OCI-LY7 (cell line): ENCODE measurements at regions not wholly inside any gene's neighbourhood (a gene's known extent, or its start where the extent isn't known, plus 50 kb on each side); places are given as distances from the start of the nearest gene placed in this dataset.

Source experiments
- BruUV-seq: library from RNA; stranded (reverse); fragments of 400-500 nt; replicated peaks from 2 replicates; lab custom pipeline; 2021; lab: Mats Ljungman, UMichigan
- CTCF ChIA-PET: fragments of 300-600 bp; sonication (Branson Sonifier 250); formaldehyde crosslinking; loops from one replicate; lab custom pipeline; 2022; ENCODE audit warnings: antibody characterized with exemption; ENCODE audit not compliant: unreplicated experiment; lab: Charles Lee
- POLR2A ChIA-PET: fragments of 300-600 bp; sonication (Branson Sonifier 250); formaldehyde crosslinking; loops from one replicate; lab custom pipeline; 2022; ENCODE audit warnings: antibody characterized with exemption; lab: Charles Lee
- DNase-seq: peaks from one replicate; pipeline ENCODE4 v3.0.0-alpha.2; 2015; ENCODE audit warnings: low spot score
- H2AFZ ChIP-seq: fragments of 200-600 bp; sonication (generic), shearing (Covaris generic); 2 replicates; pipeline ENCODE4 v1.6.1; 2014; ENCODE audit warnings: mild to moderate bottlenecking, antibody characterized with exemption, low read length, moderate library complexity
- H3K27ac ChIP-seq: fragments of 200-600 bp; sonication (generic); 2 replicates; pipeline ENCODE4 v1.5.1; 2014; ENCODE audit warnings: mixed run types, low read depth, mild to moderate bottlenecking, moderate library complexity, low read length, inconsistent platforms; ENCODE audit not compliant: poor library complexity, severe bottlenecking
- H3K36me3 ChIP-seq: fragments of 200-600 bp; sonication (generic); 2 replicates; pipeline ENCODE4 v1.6.1; 2014; ENCODE audit warnings: mild to moderate bottlenecking, antibody characterized with exemption, low read length, moderate library complexity, mixed read lengths; ENCODE audit not compliant: insufficient read depth
- H3K4me1 ChIP-seq: fragments of 200-600 bp; sonication (generic); 2 replicates; pipeline ENCODE4 v1.5.1; 2014; ENCODE audit warnings: mild to moderate bottlenecking, low read length; ENCODE audit not compliant: insufficient read depth, poor library complexity, severe bottlenecking
- H3K4me2 ChIP-seq: fragments of 200-600 bp; sonication (generic); 2 replicates; pipeline ENCODE4 v1.6.1; 2014; ENCODE audit warnings: mild to moderate bottlenecking, low read length
- H3K4me3 ChIP-seq: fragments of 200-600 bp; sonication (generic); 2 replicates; pipeline ENCODE4 v1.5.1; 2014; ENCODE audit warnings: mild to moderate bottlenecking, low read depth, low read length; ENCODE audit not compliant: poor library complexity, severe bottlenecking
- H3K79me2 ChIP-seq: fragments of 200-600 bp; sonication (generic); 2 replicates; pipeline ENCODE4 v1.6.1; 2016; ENCODE audit warnings: low read depth, mild to moderate bottlenecking, low read length, moderate library complexity, mixed read lengths; ENCODE audit not compliant: insufficient read depth
- H3K9me2 ChIP-seq: fragments of 200-600 bp; sonication (generic); 2 replicates; pipeline ENCODE4 v1.6.1; 2016; ENCODE audit warnings: mild to moderate bottlenecking, low read length, mixed read lengths; ENCODE audit not compliant: insufficient read depth
- H3K9me3 ChIP-seq: fragments of 200-600 bp; sonication (generic); 2 replicates; pipeline ENCODE4 v1.6.1; 2014; ENCODE audit warnings: mild to moderate bottlenecking, mixed run types, low read length, mixed read lengths
- H4K20me1 ChIP-seq: fragments of 200-600 bp; sonication (generic); 2 replicates; pipeline ENCODE4 v1.6.1; 2014; ENCODE audit warnings: mild to moderate bottlenecking, antibody characterized with exemption, low read length, moderate library complexity, mixed read lengths; ENCODE audit not compliant: insufficient read depth
- CTCF ChIP-seq: fragments of 200-600 bp; sonication (generic); conservative IDR thresholded peaks from 2 replicates; pipeline ENCODE4 v1.5.1; 2014; ENCODE audit warnings: mild to moderate bottlenecking, antibody characterized with exemption, low read length, moderate library complexity, mixed read lengths
- EZH2phosphoT487 ChIP-seq: fragments of 200-600 bp; sonication (generic); IDR thresholded peaks from 2 replicates; pipeline ENCODE4 v1.6.1; 2018; ENCODE audit warnings: low read depth, borderline replicate concordance, mild to moderate bottlenecking, mixed run types, antibody characterized with exemption, low read length, moderate library complexity, mixed read lengths
- intact Hi-C: fragments of 100-400 bp; cut with micrococcal nuclease; formaldehyde crosslinking; loops from one replicate; pipeline ENCODE4 v1.10.0; 2022; ENCODE audit not compliant: unreplicated experiment

- Histone ChIP-seq H3K4me3 (no peak overlapping the region), H3K9me3 (no peaks in the 10 kb centered on the region), H3K4me1 (no peaks in the 10 kb centered on the region), H3K27ac (no peak overlapping the region), H3K36me3 (no peaks in the 10 kb centered on the region), H3K4me2 (no peak overlapping the region), H4K20me1 (no peaks in the 10 kb centered on the region), H3K9me2 (no peaks in the 10 kb centered on the region), H3K79me2 (no peaks in the 10 kb centered on the region), H2AFZ (no peak overlapping the region)
- no TSS peak for BruUV-seq
- DNase-seq: no peak
- TF ChIP-seq EZH2phosphoT487: no peak
- no peak for TF ChIP-seq CTCF
- intact Hi-C loops: no loop called here
- ChIA-PET CTCF (no interaction called here), POLR2A (interaction anchor here (0.7 kb wide), 1 partner anchor 13 kb away, joined by 3 read pairs; no protein-coding TSS in a partner anchor)
These were observed 354.4 kb upstream of the MKI67 start for GRCh38 chr10:128480601-128481000.

GRCh38 chr10:128481152-128481840, 355.1 kb upstream of the MKI67 start:
- CTCF ChIA-PET: no interaction called here
- BruUV-seq: no TSS peak
- Histone ChIP-seq H3K4me1 (no peaks in the 10 kb centered on the region), H3K9me2 (no peaks in the 10 kb centered on the region), H3K4me3 (no peak overlapping the region), H4K20me1 (no peaks in the 10 kb centered on the region), H3K36me3 (no peaks in the 10 kb centered on the region), H3K4me2 (no peak overlapping the region), H2AFZ (no peak overlapping the region), H3K27ac (no peak overlapping the region), H3K79me2 (no peaks in the 10 kb centered on the region), H3K9me3 (no peaks in the 10 kb centered on the region)
- intact Hi-C loops: no loop called here
- TF ChIP-seq EZH2phosphoT487 (no peak), CTCF (no peak)
- DNase-seq: no peak
- POLR2A ChIA-PET: no interaction called here

DNA sequence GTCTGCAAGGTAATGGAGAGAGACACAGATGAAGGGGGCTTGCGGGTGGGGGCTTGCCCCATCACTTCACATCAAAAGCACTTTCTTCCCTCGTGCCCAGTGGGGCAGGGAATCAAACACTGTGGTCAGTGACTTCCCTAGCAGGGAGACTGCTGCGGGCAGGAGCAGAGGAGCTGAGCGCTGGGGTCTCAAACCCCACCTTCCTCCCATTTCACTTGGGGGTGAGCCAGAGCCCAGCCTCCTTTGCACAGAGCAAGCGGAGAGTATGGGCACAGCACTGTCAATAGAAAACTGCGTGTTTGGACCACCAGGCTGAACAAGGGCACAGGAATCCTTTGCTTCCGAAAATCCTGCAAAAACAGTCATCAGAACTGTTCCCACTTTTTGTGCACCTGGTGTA, 355.8 kb upstream of the MKI67 start:
- Histone ChIP-seq H3K79me2 (no peaks in the 10 kb centered on the region), H3K36me3 (no peaks in the 10 kb centered on the region), H4K20me1 (no peaks in the 10 kb centered on the region), H3K4me3 (no peak overlapping the region), H3K9me2 (no peaks in the 10 kb centered on the region), H3K4me2 (no peak overlapping the region), H3K27ac (no peak overlapping the region), H3K4me1 (no peaks in the 10 kb centered on the region), H3K9me3 (no peaks in the 10 kb centered on the region), H2AFZ (no peak overlapping the region)
- intact Hi-C loops: no loop called here
- no peak for DNase-seq
- no TSS peak for BruUV-seq
- ChIA-PET CTCF (no interaction called here), POLR2A (no interaction called here)
- TF ChIP-seq EZH2phosphoT487: no peak
